GM21367 (cell line): ENCODE measurements at regions not wholly inside any gene's neighbourhood (a gene's known extent, or its start where the extent isn't known, plus 50 kb on each side); places are given as distances from the start of the nearest gene placed in this dataset.

ENCODE experiments used
- ATAC-seq: cut with Tn5 transposase; IDR thresholded peaks from one replicate; pipeline ENCODE4 v1.9.1; 2021; ENCODE audit not compliant: unreplicated experiment

GRCh38 chr16:56094231-56094630, 97.1 kb upstream of the GNAO1 start:
- ATAC-seq = no peak

- no peak for ATAC-seq
Measured at GRCh38 chr16:56093055-56093454, 98.2 kb upstream of the GNAO1 start.

- ATAC-seq = no peak
Measured at GRCh38 chr16:56090076-56090475, 101.2 kb upstream of the GNAO1 start.

GRCh38 chr16:56087626-56088025, 103.7 kb upstream of the GNAO1 start:
- ATAC-seq = no peak

GRCh38 chr16:56081371-56081770, 109.9 kb upstream of the GNAO1 start:
- ATAC-seq = no peak

- no peak for ATAC-seq
Measured at GRCh38 chr16:56075732-56076388, 115.4 kb upstream of the GNAO1 start.

- no peak for ATAC-seq
Measured at GRCh38 chr16:56073508-56073907, 117.8 kb upstream of the GNAO1 start.

GRCh38 chr16:56072096-56072495, 119.2 kb upstream of the GNAO1 start:
- ATAC-seq = no peak

GRCh38 chr16:56068816-56069215, 122.5 kb upstream of the GNAO1 start:
- no peak for ATAC-seq

GRCh38 chr16:56068314-56068713, 123.0 kb upstream of the GNAO1 start:
- no peak for ATAC-seq

- no peak for ATAC-seq
Measured at GRCh38 chr16:56067406-56067805, 123.9 kb upstream of the GNAO1 start.

- no peak for ATAC-seq
Measured at GRCh38 chr16:56066617-56067016, 124.7 kb upstream of the GNAO1 start.

GRCh38 chr16:56063111-56063510, 128.2 kb upstream of the GNAO1 start:
- ATAC-seq = no peak

- no peak for ATAC-seq
Measured at GRCh38 chr16:56057151-56057550, 134.1 kb upstream of the GNAO1 start.

GRCh38 chr16:56050916-56051315, 140.4 kb upstream of the GNAO1 start:
- no peak for ATAC-seq

- peak; percentile 92 for ATAC-seq
Measured at GRCh38 chr16:56048425-56049105, 142.7 kb upstream of the GNAO1 start.

GRCh38 chr16:56047307-56048234, 143.7 kb upstream of the GNAO1 start:
- no peak for ATAC-seq

- ATAC-seq = no peak
Measured at GRCh38 chr16:56042416-56042815, 148.9 kb upstream of the GNAO1 start.

GRCh38 chr16:56041556-56042140, 149.6 kb upstream of the GNAO1 start:
- ATAC-seq = no peak

GRCh38 chr16:56038564-56039098, 152.7 kb upstream of the GNAO1 start:
- ATAC-seq = no peak

GRCh38 chr16:56032072-56032471, 156.9 kb upstream of the CES5A start:
- ATAC-seq = no peak
